ENCODE measurements at regions not wholly inside any gene's neighbourhood (a gene's known extent, or its start where the extent isn't known, plus 50 kb on each side); places are given as distances from the start of the nearest gene placed in this dataset.

- TF ChIP-seq CTCF (IDR thresholded peaks at IDR 0.05), result no peak
- TF ChIP-seq POLR2A (IDR thresholded peaks at IDR 0.05), result no peak
Observed at GRCh38 chr6:126824815-126825214, 293.7 kb upstream of the RSPO3 start.

All from esophagus squamous epithelium (tissue), 4 donors.